ENCODE measurements at regions not wholly inside any gene's neighbourhood (a gene's known extent, or its start where the extent isn't known, plus 50 kb on each side); places are given as distances from the start of the nearest gene placed in this dataset.
A peak's percentile ranks its signal among the peaks of the same experiment; 100 is the strongest.

DNA sequence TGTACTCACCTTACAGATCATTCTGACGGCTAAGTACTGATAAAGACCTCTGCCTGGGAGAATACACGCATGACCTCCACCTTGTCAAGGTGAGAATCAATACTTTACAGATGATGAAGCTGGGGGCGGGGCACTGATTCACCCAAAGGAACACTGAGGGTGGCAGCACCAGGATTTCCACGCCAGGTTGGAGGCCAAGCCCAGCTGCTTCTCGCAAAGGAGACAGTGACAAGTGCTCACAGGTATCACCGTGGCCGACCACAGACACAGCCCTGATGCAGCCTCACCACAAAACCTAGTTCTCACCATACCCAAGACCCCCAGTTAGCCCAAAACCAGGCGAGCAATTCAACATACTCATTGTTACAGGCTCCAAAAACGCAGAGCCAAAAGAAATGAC, 434.2 kb downstream of the SOX9 start:
- Mint-ChIP-seq H3K36me3 (ENCODE audit: low read depth) (no peaks in the 10 kb centered on the region), H3K4me1 (ENCODE audit: low read depth) (no peaks in the 10 kb centered on the region), H3K4me3 (no peak overlapping the region), H3K27ac (no peak overlapping the region), H3K9me3 (no peaks in the 10 kb centered on the region), H3K27me3 (ENCODE audit: low read depth) (no peaks in the 10 kb centered on the region)
- no peak for DNase-seq (ENCODE audit: low spot score)

DNA sequence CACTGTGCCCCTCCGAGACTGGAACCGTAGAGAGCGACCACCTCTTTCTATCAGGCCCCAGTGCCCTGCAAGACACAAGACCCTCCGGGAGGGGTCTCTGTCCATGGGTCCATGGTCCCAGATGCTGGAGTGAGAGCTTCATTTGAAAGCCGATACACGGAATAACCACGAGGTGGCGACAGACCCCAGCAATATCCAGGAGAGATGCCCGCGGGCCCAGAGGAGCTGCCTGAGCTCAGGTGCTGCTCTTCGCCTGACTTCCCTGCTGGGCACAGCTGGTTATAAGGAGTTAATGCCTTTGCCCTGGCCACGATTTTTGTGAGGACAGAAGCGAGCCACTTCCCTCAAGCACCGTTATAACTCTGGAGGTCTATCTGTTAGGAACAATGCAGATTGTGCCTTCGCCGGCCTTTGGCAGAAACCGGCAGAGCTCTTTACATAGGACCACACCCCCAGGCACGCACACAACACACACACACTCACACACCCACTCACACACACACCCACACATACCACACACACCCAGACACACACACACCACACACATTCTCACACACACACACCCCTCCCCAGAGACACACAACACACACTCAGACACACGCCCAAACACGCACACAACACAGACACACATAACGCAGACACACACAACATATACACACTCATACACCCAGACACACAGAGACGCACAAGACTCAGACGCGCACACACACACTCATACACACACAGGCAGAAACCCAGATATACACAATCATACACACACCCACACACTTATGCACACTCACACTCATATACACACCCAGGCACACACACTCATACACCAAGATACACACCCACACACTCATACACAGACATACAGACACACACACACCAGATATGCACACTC, 436.4 kb downstream of the SOX9 start:
- no peaks in the 10 kb centered on the region for H3K9me3 Mint-ChIP-seq
- no peak overlapping the region for H3K27ac Mint-ChIP-seq
- DNase-seq (ENCODE audit: low spot score), result peak; percentile 34
- H3K4me3 Mint-ChIP-seq, result no peak overlapping the region
- H3K27me3 Mint-ChIP-seq (ENCODE audit: low read depth), result no peaks in the 10 kb centered on the region
- H3K4me1 Mint-ChIP-seq (ENCODE audit: low read depth), result no peaks in the 10 kb centered on the region
- H3K36me3 Mint-ChIP-seq (ENCODE audit: low read depth), result no peaks in the 10 kb centered on the region

DNA sequence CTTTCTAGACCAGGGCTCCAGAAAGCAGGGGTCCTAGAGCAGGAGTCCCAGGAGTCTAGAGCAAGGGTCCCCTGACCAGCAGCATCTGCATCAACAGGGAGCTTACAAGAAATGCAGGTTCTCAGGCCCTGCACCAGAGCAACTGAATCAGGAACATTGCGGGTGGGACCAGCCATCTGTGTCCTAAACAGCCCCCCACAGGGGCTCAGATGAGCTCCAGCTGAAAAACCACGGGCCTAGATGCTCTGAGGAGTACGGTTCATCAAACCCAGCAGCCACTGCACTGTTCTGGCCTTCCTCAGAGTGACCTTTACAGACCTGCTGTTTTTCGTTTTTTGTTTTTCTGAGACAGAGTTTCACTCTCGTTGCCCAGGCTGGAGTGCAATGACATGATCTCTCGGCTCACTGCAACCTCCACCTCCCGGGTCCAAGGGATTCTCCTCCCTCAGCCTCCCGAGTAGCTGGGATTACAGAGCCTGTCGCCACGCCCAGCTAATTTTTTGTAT, 438.2 kb downstream of the SOX9 start:
- H3K4me1 Mint-ChIP-seq (ENCODE audit: low read depth), result no peaks in the 10 kb centered on the region
- H3K27ac Mint-ChIP-seq, result no peak overlapping the region
- H3K27me3 Mint-ChIP-seq (ENCODE audit: low read depth), result no peaks in the 10 kb centered on the region
- H3K4me3 Mint-ChIP-seq, result no peak overlapping the region
- H3K9me3 Mint-ChIP-seq, result no peaks in the 10 kb centered on the region
- no peak for DNase-seq (ENCODE audit: low spot score)
- no peaks in the 10 kb centered on the region for H3K36me3 Mint-ChIP-seq (ENCODE audit: low read depth)

DNA sequence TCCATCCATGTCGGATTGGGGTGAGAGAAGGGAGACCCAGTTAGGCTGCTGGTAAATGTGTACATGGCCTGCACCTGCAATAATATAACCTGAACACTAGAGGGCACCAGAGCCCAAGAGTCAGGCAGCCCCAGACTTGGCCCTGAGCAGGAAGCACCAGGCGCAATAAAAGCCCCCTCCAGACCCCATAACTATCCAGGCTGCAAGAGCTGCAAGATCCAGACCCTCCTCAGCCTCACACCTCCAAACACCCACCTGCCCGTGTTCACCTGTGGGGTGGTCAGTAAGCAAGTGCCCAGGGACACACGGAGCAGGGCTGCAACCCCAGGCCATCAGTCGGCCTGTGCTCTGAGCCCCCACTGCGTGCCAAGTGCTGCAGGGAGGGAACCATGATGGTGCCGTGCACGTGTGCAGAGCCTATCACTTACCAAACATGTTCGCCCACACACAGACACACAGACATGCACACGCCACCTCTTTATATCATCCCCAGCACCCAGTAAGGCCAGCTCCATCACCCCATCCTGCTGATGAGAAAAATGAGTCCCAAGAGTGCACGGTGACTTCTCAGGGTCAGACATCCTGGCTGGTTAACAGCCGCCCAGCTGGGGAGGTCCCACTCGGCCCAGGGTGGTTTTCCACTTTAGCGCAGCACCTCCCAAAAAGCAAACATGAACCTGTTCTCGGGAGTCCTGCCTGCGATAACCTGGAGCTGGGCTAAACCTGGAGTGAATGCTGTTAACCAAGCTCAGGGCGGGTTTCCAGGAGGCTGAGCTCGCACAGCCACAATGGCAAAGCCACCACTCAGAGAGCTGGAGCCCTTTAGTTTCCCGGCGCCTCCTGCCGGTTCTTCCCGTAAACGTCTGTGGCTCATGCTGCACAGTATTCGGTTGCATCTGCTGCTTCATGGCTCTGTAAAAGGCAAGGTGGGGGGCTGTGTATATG, 439.8 kb downstream of the SOX9 start:
- Mint-ChIP-seq H3K36me3 (ENCODE audit: low read depth) (no peaks in the 10 kb centered on the region), H3K27me3 (ENCODE audit: low read depth) (no peaks in the 10 kb centered on the region), H3K27ac (no peak overlapping the region), H3K4me3 (no peak overlapping the region), H3K4me1 (ENCODE audit: low read depth) (no peaks in the 10 kb centered on the region), H3K9me3 (no peaks in the 10 kb centered on the region)
- peak; percentile 15 for DNase-seq (ENCODE audit: low spot score)

DNA sequence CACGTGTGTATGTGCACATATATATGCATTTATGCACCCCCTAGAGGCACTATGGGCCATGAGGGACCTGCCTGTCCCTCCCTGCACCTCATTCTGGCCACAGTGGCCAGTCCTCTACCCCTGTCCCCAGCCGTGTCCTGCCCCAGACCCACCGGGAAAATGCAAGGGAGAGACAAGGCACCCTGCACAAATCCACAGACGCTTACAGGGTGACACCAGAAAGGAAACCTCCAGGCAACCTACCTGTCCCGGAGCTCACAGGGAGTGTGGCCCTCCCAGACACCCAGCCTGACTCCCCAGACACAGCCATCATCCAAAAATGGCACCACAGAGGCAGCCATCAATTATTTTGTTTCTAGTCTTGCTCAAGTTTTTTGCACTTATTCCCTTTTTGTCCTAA, 440.4 kb downstream of the SOX9 start:
- Mint-ChIP-seq H3K27me3 (ENCODE audit: low read depth) (no peaks in the 10 kb centered on the region), H3K27ac (no peak overlapping the region), H3K9me3 (no peaks in the 10 kb centered on the region), H3K36me3 (ENCODE audit: low read depth) (no peaks in the 10 kb centered on the region), H3K4me3 (no peak overlapping the region), H3K4me1 (ENCODE audit: low read depth) (no peaks in the 10 kb centered on the region)
- no peak for DNase-seq (ENCODE audit: low spot score)

DNA sequence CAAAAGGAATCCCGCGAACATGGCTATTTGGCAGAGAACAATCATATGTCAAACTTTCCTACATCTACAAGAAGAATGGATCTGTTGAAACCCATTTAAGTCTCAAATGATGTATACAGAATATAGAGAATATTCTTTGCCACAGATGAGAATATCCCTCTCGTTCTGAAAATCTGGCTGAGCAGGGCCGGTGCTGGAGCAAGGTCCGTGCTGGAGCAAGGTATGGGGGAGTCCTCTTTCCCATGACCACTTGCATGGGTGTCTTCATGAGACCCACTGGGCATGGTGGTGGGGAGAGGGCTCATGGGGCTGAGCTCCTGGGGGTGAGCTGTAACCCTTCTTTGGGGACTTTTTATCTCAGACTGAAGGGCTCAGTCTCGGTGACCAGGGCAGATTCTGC, 440.9 kb downstream of the SOX9 start:
- no peak overlapping the region for H3K4me3 Mint-ChIP-seq
- no peak for DNase-seq (ENCODE audit: low spot score)
- no peak overlapping the region for H3K27ac Mint-ChIP-seq
- no peaks in the 10 kb centered on the region for H3K9me3 Mint-ChIP-seq
- no peaks in the 10 kb centered on the region for H3K36me3 Mint-ChIP-seq (ENCODE audit: low read depth)
- H3K27me3 Mint-ChIP-seq (ENCODE audit: low read depth), result no peaks in the 10 kb centered on the region
- H3K4me1 Mint-ChIP-seq (ENCODE audit: low read depth), result peaks cover 2% of the 10 kb centered on the region

DNA sequence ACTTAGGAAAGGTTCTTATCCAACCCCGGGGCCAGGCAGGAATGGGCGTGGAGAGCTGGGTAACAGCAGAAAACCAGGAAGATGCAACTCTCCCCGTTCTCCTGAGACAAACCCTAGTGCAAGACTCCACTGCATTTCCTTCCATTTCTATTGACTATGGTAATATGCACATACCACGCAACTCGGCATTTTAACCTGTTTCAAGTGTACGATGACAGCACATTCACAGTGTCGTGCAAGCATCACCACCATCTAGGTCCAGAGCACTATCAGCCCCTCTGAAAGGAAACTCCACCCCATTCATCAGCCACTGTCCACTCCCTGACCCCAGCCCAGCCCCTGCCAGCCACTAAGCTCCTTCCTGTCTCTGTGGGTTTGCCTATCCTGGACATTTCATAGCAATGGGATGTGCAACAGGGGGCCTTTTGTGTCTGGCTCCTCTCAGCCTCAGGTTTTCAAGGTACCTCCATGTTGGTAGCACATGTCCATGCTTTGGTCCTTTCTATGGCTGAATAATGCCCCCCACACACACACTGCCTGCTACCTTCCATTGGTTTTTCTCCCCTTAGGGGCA, 441.9 kb downstream of the SOX9 start:
- no peak overlapping the region for H3K4me3 Mint-ChIP-seq
- DNase-seq (ENCODE audit: low spot score), result no peak
- H3K36me3 Mint-ChIP-seq (ENCODE audit: low read depth), result no peaks in the 10 kb centered on the region
- no peaks in the 10 kb centered on the region for H3K27me3 Mint-ChIP-seq (ENCODE audit: low read depth)
- H3K27ac Mint-ChIP-seq, result no peak overlapping the region
- H3K9me3 Mint-ChIP-seq, result no peaks in the 10 kb centered on the region
- peaks cover 8% of the 10 kb centered on the region for H3K4me1 Mint-ChIP-seq (ENCODE audit: low read depth)

DNA sequence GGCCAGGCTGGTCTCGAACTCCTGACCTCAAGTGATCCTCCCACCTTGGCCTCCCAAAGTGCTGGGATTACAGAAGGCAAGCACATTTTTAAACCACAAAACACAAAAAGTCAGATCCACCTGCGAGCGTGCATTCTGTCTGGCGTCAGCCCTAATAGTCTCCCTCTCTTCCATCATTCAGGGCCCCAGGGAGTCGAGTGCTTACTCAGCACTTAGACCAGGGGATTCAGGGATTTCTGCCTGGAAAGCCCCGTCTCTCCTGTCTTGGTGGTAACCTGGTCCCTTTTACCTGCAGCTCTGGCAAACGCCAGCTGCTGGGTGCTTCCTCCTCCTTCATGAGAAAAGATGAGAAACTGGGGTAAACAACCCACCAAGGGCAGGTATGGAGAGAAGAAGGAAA, 443.1 kb downstream of the SOX9 start:
- peaks cover 8% of the 10 kb centered on the region for H3K4me1 Mint-ChIP-seq (ENCODE audit: low read depth)
- H3K36me3 Mint-ChIP-seq (ENCODE audit: low read depth), result no peaks in the 10 kb centered on the region
- H3K27me3 Mint-ChIP-seq (ENCODE audit: low read depth), result no peaks in the 10 kb centered on the region
- H3K9me3 Mint-ChIP-seq, result no peaks in the 10 kb centered on the region
- no peak overlapping the region for H3K4me3 Mint-ChIP-seq
- DNase-seq (ENCODE audit: low spot score), result no peak
- no peak overlapping the region for H3K27ac Mint-ChIP-seq

DNA sequence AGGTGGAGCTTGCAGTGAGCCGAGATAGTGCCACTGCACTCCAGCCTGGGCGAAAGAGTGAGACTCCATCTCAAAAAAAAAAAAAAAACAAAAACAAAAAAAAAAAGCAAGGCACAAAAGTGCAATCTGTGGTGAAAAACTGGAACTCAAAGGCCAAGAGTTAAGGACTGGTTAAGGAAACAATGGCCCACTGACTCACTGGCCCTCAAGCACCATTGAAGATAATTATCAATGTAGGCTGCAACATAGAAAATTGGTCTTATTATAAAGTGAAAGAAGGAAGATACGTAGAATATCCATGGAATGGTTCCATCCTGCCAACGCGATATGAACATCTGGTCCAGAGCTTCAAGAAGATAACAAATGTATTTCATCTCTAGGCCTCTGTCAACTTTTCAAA, 444.2 kb downstream of the SOX9 start:
- Mint-ChIP-seq H3K36me3 (ENCODE audit: low read depth) (no peaks in the 10 kb centered on the region), H3K4me1 (ENCODE audit: low read depth) (peaks cover 8% of the 10 kb centered on the region), H3K4me3 (no peak overlapping the region), H3K27me3 (ENCODE audit: low read depth) (no peaks in the 10 kb centered on the region), H3K9me3 (no peaks in the 10 kb centered on the region), H3K27ac (no peak overlapping the region)
- no peak for DNase-seq (ENCODE audit: low spot score)

DNA sequence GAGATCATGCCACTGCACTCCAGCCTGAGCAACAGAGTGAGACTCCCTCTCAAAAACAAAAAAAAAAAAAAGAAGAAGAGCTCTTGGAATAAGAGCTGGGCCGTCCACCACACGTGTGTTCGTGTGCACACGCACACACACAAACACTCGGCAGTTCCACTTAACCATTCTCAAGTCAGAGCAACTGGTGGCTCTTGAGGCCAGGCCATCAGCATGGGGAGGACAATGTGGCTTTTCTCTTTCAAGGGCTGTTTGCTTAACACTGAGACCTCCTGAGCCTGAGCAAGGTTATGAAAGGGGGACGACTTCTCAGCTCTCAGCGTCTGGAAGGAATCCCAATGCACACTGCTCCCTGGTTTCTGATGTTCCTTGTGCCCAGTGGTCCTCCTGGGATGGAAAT, 444.9 kb downstream of the SOX9 start:
- Mint-ChIP-seq H3K4me3 (no peak overlapping the region), H3K9me3 (no peaks in the 10 kb centered on the region), H3K4me1 (ENCODE audit: low read depth) (peaks cover 8% of the 10 kb centered on the region)

DNA sequence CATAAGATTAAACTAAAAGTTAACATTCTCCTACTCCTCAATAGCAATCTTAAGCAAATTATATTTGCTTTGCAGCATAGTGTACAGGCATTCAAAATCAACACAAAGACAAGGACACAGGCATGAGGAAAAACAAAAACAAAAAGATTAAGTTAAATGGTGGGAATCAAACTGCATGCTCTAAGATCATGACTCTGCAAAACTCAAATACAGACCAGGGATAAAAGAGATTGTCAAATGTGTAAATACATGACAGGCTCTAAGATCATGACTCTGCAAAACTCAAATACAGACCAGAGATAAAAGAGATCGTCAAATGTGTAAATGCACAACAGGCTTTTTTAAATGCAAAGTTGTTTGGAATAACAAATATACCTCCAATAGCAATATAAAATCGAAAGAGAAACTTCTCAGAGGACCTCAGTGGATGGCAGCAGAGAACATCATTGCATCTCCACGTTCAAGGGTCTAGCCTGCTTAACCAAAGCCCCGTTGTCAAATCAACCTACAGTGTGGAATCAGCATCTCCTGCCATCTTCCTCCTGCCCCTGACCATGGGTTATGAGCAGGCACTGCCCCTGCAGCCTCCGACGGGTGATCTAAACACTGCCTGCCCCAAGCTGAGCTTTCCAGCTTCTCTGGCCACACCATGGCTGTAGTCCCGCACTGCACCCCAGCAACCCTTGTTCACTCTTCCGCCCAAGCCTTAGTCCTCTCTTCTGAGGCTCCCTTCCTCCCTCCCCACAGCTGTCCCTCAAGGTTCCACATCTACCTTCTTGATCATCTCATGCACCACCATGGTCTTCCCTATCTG, 446.1 kb downstream of the SOX9 start:
- H3K4me1 Mint-ChIP-seq (ENCODE audit: low read depth), result peaks cover 8% of the 10 kb centered on the region
- H3K27ac Mint-ChIP-seq, result no peak overlapping the region

More for the DNA sequence above, 444.9 kb downstream of the SOX9 start:
- Mint-ChIP-seq H3K27ac (no peak overlapping the region), H3K27me3 (ENCODE audit: low read depth) (no peaks in the 10 kb centered on the region), H3K36me3 (ENCODE audit: low read depth) (no peaks in the 10 kb centered on the region)
- DNase-seq (ENCODE audit: low spot score), result no peak

DNA sequence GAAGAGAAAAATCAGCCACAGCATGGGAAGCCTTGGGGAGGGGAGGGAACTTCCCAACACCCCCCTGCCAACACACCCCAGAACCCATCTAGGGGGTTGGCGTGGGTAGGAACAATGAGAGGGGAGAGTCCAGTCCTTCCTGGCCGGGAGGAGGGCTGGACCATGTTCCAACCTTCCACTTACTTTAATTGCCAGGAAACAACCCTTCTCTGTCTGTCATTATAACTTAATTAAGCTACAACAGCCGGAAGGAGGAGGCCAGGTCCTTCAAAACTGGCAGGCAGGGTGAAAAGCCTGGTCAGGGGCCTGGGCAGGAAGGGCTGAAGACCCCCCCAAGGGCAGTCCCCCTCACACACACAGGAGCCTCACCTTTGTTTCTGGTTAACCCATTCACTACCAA, 447.0 kb downstream of the SOX9 start:
- no peak for DNase-seq (ENCODE audit: low spot score)
- H3K4me3 Mint-ChIP-seq, result no peak overlapping the region
- no peak overlapping the region for H3K27ac Mint-ChIP-seq
- no peaks in the 10 kb centered on the region for H3K9me3 Mint-ChIP-seq
- H3K27me3 Mint-ChIP-seq (ENCODE audit: low read depth), result peaks cover 3% of the 10 kb centered on the region
- peaks cover 8% of the 10 kb centered on the region for H3K4me1 Mint-ChIP-seq (ENCODE audit: low read depth)
- no peaks in the 10 kb centered on the region for H3K36me3 Mint-ChIP-seq (ENCODE audit: low read depth)

More for the DNA sequence above, 446.1 kb downstream of the SOX9 start:
- H3K36me3 Mint-ChIP-seq (ENCODE audit: low read depth), result no peaks in the 10 kb centered on the region
- no peaks in the 10 kb centered on the region for H3K9me3 Mint-ChIP-seq
- DNase-seq (ENCODE audit: low spot score), result no peak
- no peak overlapping the region for H3K4me3 Mint-ChIP-seq
- peaks cover 1% of the 10 kb centered on the region for H3K27me3 Mint-ChIP-seq (ENCODE audit: low read depth)

All from T-helper 2 cell treated with Interferon-gamma antibody and Interleukin-4, amounts not matched to agents 5 μg/mL and 100 μg/mL, for 36 hours (primary cell).